Spinal cord (tissue), 9 donors: ENCODE measurements at regions not wholly inside any gene's neighbourhood (a gene's known extent, or its start where the extent isn't known, plus 50 kb on each side); places are given as distances from the start of the nearest gene placed in this dataset.

ENCODE experiments used
- DNase-seq, 6 donors: peaks; one replicate each; pipeline versions ENCODE4 v3.0.0 to v3.0.0-alpha.2; 2013 to 2015; ENCODE audit warnings: low spot score in 6 of 6, low read depth in 4 of 6
- H3K27ac ChIP-seq: one replicate; pipeline ENCODE4 v1.5.1; 2013; ENCODE audit warnings: low read depth, low read length, control low read depth
- H3K27me3 ChIP-seq: one replicate; pipeline ENCODE4 v1.6.1; 2013; ENCODE audit warnings: low read length; ENCODE audit not compliant: control insufficient read depth, insufficient read depth
- H3K36me3 ChIP-seq: one replicate; pipeline ENCODE4 v1.6.1; 2013; ENCODE audit warnings: low read length; ENCODE audit not compliant: control insufficient read depth, insufficient read depth
- H3K4me1 ChIP-seq: one replicate; pipeline ENCODE4 v1.6.1; 2013; ENCODE audit warnings: low read length; ENCODE audit not compliant: control insufficient read depth, insufficient read depth
- H3K4me3 ChIP-seq: one replicate; pipeline ENCODE4 v1.5.1; 2013; ENCODE audit warnings: low read depth, low read length, control low read depth
- H3K9me3 ChIP-seq: one replicate; pipeline ENCODE4 v1.6.1; 2013; ENCODE audit warnings: low read length; ENCODE audit not compliant: control insufficient read depth, insufficient read depth
- WGBS: methylation state at CpG from one replicate; pipeline ENCODE4 v1.1.5; 2013; ENCODE audit warnings: missing lambda C conversion rate; ENCODE audit not compliant: insufficient coverage; 5-methylcytosine and 5-hydroxymethylcytosine counted together
- donor health status: healthy.

GRCh38 chr5:167140548-167141291 lies 1150.7 kb upstream of the WWC1 start:
- 100% methylated on average over 2 of the region's 8 CpGs for WGBS
- H3K4me3 ChIP-seq = no peak overlapping the region
- no peaks in the 10 kb centered on the region for H3K27me3 ChIP-seq
- H3K9me3 ChIP-seq = no peaks in the 10 kb centered on the region
- no peaks in the 10 kb centered on the region for H3K36me3 ChIP-seq
- H3K4me1 ChIP-seq = no peaks in the 10 kb centered on the region
- no peak overlapping the region for H3K27ac ChIP-seq
- DNase-seq = peak in 1 of 6 donors; percentile 35

GRCh38 chr5:167143716-167144115 lies 1147.7 kb upstream of the WWC1 start:
- Histone ChIP-seq H3K4me1 (no peaks in the 10 kb centered on the region), H3K9me3 (no peaks in the 10 kb centered on the region), H3K27ac (no peak overlapping the region), H3K36me3 (no peaks in the 10 kb centered on the region), H3K27me3 (no peaks in the 10 kb centered on the region), H3K4me3 (no peak overlapping the region)
- 94% methylated on average over 5 of the region's 9 CpGs for WGBS
- no peak for DNase-seq

DNA sequence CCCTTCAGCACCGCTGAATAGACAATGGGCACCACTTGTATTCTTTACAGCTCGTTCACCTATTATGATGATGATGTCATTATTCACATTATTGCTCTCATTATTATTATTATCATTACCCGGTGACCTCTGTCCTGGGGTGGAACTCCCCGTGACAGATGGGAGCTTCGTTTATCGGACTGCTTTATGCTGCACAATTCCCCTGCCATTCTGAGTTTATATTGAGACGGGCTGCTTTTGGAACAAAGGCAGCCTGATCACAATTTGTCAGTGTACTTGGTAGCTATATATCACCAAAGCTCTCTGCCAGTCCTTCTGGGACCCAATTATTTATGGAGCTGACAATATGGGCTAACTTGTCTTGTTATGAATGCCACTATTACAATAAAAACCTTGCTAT lies 1145.6 kb upstream of the WWC1 start:
- 5% methylated on average over 4 of the region's 7 CpGs for WGBS
- DNase-seq = peak in 1 of 6 donors; percentile 37
- no peaks in the 10 kb centered on the region for H3K27me3 ChIP-seq

DNA sequence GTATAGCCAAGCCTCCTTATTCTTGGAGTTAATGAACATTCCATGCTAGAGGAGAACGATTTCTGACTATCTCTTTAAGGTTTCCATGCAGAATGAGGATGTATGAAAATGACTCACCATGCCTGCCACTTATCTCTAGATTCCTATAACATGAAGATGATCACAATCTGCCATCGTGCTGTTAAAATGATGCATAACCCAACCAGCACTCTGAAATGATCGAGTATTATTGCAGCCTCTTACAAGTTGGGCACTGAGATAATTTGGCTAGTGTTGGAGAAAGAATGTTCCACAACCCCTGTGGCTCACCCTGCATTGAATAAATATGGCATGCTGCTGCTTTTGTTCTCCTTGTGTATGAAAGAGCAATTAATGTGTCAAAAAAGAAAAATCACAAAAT lies 1143.6 kb upstream of the WWC1 start:
- WGBS = 50% methylated on average over 1 of the region's 3 CpGs
- no peak overlapping the region for H3K4me3 ChIP-seq
- no peaks in the 10 kb centered on the region for H3K36me3 ChIP-seq
- H3K9me3 ChIP-seq = no peaks in the 10 kb centered on the region
- H3K27ac ChIP-seq = no peak overlapping the region
- H3K4me1 ChIP-seq = no peaks in the 10 kb centered on the region
- no peaks in the 10 kb centered on the region for H3K27me3 ChIP-seq
- peak in 1 of 6 donors; percentile 68 for DNase-seq

More for the DNA sequence above, 1145.6 kb upstream of the WWC1 start:
- Histone ChIP-seq H3K36me3 (no peaks in the 10 kb centered on the region), H3K27ac (no peak overlapping the region), H3K9me3 (no peaks in the 10 kb centered on the region), H3K4me3 (no peak overlapping the region), H3K4me1 (no peaks in the 10 kb centered on the region)

GRCh38 chr5:167150661-167151060 lies 1140.8 kb upstream of the WWC1 start:
- DNase-seq = no peak
- Histone ChIP-seq H3K9me3 (no peaks in the 10 kb centered on the region), H3K4me1 (peaks cover 4% of the 10 kb centered on the region), H3K4me3 (no peak overlapping the region), H3K27ac (no peak overlapping the region), H3K27me3 (no peaks in the 10 kb centered on the region), H3K36me3 (no peaks in the 10 kb centered on the region)

DNA sequence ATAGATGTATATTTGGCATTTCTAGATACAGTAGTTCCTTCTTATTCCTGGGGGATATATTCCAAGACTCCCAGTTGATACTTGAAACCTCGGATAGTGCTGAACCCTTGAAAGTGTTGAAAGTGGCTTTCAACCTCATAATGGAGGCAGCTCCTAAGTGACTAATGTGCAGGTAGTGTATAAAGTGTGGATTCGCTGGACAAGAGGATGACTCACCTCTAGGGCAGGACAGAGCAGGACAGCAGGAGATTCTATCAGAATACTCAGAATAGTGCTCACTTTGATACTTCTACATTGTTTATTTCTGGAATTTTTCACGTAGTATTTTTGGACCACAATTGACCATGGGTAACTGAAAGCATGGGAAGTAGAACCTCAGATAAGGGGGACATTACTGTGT lies 1138.9 kb upstream of the WWC1 start:
- DNase-seq = no peak
- Histone ChIP-seq H3K27ac (no peak overlapping the region), H3K4me1 (peaks cover 5% of the 10 kb centered on the region), H3K36me3 (no peaks in the 10 kb centered on the region), H3K4me3 (no peak overlapping the region), H3K27me3 (no peaks in the 10 kb centered on the region), H3K9me3 (no peaks in the 10 kb centered on the region)
- WGBS = 100% methylated on average over 1 of the region's 3 CpGs

- H3K9me3 ChIP-seq = no peaks in the 10 kb centered on the region
- no peaks in the 10 kb centered on the region for H3K27me3 ChIP-seq
- peak in 2 of 6 donors; percentile 15 to 67 for DNase-seq
- H3K4me3 ChIP-seq = no peak overlapping the region
- no peak overlapping the region for H3K27ac ChIP-seq
- peaks cover 5% of the 10 kb centered on the region for H3K4me1 ChIP-seq
- 61% methylated on average over 19 of the region's 21 CpGs for WGBS
- H3K36me3 ChIP-seq = no peaks in the 10 kb centered on the region
Observed at GRCh38 chr5:167155387-167156005, 1135.9 kb upstream of the WWC1 start.

DNA sequence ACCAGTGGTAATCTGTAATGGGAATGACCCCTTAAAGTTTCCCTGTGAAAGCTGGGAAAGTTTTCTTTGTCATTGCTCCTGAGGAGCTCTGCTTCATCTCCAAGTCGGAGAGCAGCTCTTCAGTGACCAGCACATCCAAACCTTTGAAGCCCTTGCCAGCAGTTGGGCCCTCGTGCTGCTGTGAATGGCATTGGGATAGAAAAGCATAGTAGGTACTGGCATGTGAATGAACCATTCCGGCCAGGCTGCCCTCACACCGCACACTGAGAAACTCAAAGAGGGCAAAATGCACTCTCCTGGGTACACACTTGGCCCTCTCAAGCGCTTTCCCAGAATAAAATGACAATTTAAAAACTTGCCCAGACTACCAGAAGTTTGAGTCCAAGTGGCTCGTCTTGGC lies 1135.0 kb upstream of the WWC1 start:
- 76% methylated on average over 4 of the region's 6 CpGs for WGBS
- Histone ChIP-seq H3K27ac (no peak overlapping the region), H3K36me3 (no peaks in the 10 kb centered on the region), H3K4me1 (peaks cover 5% of the 10 kb centered on the region), H3K9me3 (no peaks in the 10 kb centered on the region), H3K4me3 (no peak overlapping the region), H3K27me3 (no peaks in the 10 kb centered on the region)
- peak in 1 of 6 donors; percentile 35 for DNase-seq

DNA sequence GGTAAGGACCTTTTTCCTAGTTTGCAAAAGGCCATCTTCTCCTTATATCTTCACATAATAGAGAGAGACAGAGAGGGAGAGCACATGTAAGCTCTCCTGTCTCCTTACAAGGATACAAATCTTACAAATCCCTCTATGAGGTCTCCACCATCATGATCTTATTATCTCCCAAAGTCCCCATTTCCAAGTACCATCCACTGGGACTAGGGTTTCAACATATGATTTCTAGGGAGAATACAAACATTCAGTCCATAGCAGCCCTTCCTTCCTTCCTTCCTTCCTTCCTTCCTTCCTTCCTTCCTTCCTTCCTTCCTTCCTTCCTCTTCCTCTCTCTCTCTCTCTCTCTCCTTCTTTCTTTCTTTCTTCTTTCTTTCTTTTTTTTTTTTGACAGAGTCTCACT lies 1132.9 kb upstream of the WWC1 start:
- H3K36me3 ChIP-seq = no peaks in the 10 kb centered on the region
- H3K27ac ChIP-seq = no peak overlapping the region
- H3K4me3 ChIP-seq = no peak overlapping the region

DNA sequence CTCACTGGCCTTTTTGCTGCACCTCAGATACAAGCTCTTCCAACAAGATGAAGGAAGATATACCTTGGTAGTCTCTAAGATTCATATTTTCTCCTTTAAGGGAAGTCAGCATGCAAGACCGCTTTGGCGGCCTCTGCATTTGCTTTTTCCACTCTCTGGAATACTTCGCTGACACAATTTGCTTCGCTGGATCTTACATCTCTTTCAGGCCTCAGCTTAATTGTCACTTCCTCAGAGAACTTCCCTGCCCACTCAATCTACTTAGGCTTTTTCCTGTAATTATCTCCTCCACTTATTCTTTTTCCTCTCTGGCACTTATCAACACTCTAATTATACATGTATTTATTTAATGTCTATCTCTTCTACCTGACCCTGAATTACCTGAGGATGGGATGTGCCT lies 1131.1 kb upstream of the WWC1 start:
- 91% methylated on average over 4 of the region's 4 CpGs for WGBS
- no peak for DNase-seq
- Histone ChIP-seq H3K36me3 (no peaks in the 10 kb centered on the region), H3K4me1 (peaks cover 4% of the 10 kb centered on the region), H3K27ac (no peak overlapping the region), H3K4me3 (no peak overlapping the region), H3K9me3 (no peaks in the 10 kb centered on the region), H3K27me3 (no peaks in the 10 kb centered on the region)

More for the DNA sequence above, 1132.9 kb upstream of the WWC1 start:
- no peaks in the 10 kb centered on the region for H3K9me3 ChIP-seq
- H3K27me3 ChIP-seq = no peaks in the 10 kb centered on the region
- peaks cover 5% of the 10 kb centered on the region for H3K4me1 ChIP-seq
- DNase-seq = no peak
